ENCODE measurements at regions not wholly inside any gene's neighbourhood (a gene's known extent, or its start where the extent isn't known, plus 50 kb on each side); places are given as distances from the start of the nearest gene placed in this dataset.

DNA sequence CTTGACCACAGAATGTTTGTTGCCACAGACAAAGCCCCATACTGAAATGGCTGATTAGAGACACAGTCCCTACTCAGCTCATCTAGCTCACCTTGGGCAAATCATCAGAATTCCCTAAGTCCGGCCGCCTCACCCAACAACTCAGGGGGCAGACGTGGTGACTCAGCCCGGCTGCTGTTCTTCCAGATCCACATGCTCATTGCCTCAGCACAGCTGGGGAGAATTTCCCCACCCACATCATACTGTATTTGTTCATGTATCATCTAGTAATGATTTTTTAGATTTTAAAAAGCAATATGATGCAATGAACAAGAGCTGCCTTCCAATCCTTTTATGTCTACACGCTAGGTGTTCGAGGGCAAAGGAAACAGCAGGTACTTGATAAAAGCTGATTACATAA is 333.8 kb upstream of the TENM3 start:
- DNase-seq, result no peak
- no peak overlapping the region for H3K27ac ChIP-seq
- H3K36me3 ChIP-seq, result no peaks in the 10 kb centered on the region
- H3K9me3 ChIP-seq (ENCODE audit: severe bottlenecking), result peaks cover 7% of the 10 kb centered on the region
- H3K4me3 ChIP-seq (ENCODE audit: low read depth, low read length), result no peak overlapping the region
- TF ChIP-seq CTCF (IDR thresholded peaks at IDR 0.05; ENCODE audit: low read depth, low read length), result no peak
- H3K27me3 ChIP-seq (ENCODE audit: insufficient read depth, low read depth, severe bottlenecking), result peaks cover 14% of the 10 kb centered on the region

GRCh38 chr4:181911420-181911819 is 331.8 kb upstream of the TENM3 start:
- H3K9me3 ChIP-seq (ENCODE audit: severe bottlenecking), result peaks cover 7% of the 10 kb centered on the region
- H3K4me3 ChIP-seq (ENCODE audit: low read depth, low read length), result no peak overlapping the region
- no peak overlapping the region for H3K27ac ChIP-seq
- no peaks in the 10 kb centered on the region for H3K36me3 ChIP-seq
- no peak for TF ChIP-seq CTCF (IDR thresholded peaks at IDR 0.05; ENCODE audit: low read depth, low read length)
- H3K27me3 ChIP-seq (ENCODE audit: insufficient read depth, low read depth, severe bottlenecking), result peaks cover 16% of the 10 kb centered on the region
- no peak for DNase-seq

DNA sequence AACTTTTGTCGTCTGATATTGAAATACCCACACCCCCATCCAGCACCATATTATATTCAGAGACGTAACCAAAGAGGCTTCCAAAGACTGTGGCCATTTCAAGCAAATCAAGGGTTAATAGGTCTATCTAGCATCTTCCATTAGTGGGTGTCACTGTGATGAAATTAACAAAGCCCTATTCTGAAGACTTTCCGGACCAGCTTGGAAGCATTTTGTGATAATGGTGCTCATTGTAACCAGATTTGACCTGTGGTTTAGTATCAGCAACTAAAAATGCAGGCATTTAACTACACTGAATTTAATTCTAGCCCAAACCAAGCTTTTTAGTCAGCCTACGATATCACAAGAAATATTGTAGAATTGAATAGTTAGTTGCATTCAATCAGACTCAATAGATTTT is 309.7 kb upstream of the TENM3 start:
- no peak for TF ChIP-seq CTCF (IDR thresholded peaks at IDR 0.05; ENCODE audit: low read depth, low read length)
- no peaks in the 10 kb centered on the region for H3K36me3 ChIP-seq
- no peak overlapping the region for H3K4me3 ChIP-seq (ENCODE audit: low read depth, low read length)
- H3K9me3 ChIP-seq (ENCODE audit: severe bottlenecking), result no peaks in the 10 kb centered on the region
- no peak overlapping the region for H3K27ac ChIP-seq
- no peak for DNase-seq
- peaks cover 5% of the 10 kb centered on the region for H3K27me3 ChIP-seq (ENCODE audit: insufficient read depth, low read depth, severe bottlenecking)

DNA sequence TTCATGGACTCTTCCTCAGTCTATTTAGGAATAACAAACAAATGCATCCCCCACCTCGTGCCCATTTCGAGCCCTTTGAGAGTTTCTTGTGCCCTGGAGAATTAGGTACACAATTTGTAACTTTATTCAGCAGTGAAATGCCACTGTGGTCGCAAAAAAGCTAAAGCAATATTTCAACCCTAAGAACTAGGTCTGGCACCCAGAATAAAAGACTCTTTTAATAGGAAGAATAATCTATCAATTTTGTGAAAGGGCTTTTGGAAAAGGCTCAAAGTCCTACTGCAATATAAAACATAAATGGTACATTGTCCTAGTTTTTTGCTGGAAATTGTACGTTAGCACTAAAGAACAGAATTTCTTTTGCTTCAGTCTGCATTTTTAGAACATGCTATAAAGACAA is 304.6 kb upstream of the TENM3 start:
- Histone ChIP-seq H3K9me3 (ENCODE audit: severe bottlenecking) (no peaks in the 10 kb centered on the region), H3K4me3 (ENCODE audit: low read depth, low read length) (no peak overlapping the region), H3K27me3 (ENCODE audit: insufficient read depth, low read depth, severe bottlenecking) (peaks cover 20% of the 10 kb centered on the region), H3K36me3 (no peaks in the 10 kb centered on the region), H3K27ac (no peak overlapping the region)
- no peak for TF ChIP-seq CTCF (IDR thresholded peaks at IDR 0.05; ENCODE audit: low read depth, low read length)
- DNase-seq, result no peak

GRCh38 chr4:181939199-181939945 is 303.8 kb upstream of the TENM3 start:
- Histone ChIP-seq H3K27ac (no peak overlapping the region), H3K4me3 (ENCODE audit: low read depth, low read length) (no peak overlapping the region), H3K9me3 (ENCODE audit: severe bottlenecking) (no peaks in the 10 kb centered on the region), H3K36me3 (no peaks in the 10 kb centered on the region), H3K27me3 (ENCODE audit: insufficient read depth, low read depth, severe bottlenecking) (peaks cover 20% of the 10 kb centered on the region)
- TF ChIP-seq CTCF (IDR thresholded peaks at IDR 0.05; ENCODE audit: low read depth, low read length), result no peak
- DNase-seq, result no peak

GRCh38 chr4:181944527-181944926 is 298.7 kb upstream of the TENM3 start:
- H3K36me3 ChIP-seq, result no peaks in the 10 kb centered on the region
- no peak for DNase-seq
- no peak overlapping the region for H3K27ac ChIP-seq
- H3K27me3 ChIP-seq (ENCODE audit: insufficient read depth, low read depth, severe bottlenecking), result peaks cover 15% of the 10 kb centered on the region
- no peaks in the 10 kb centered on the region for H3K9me3 ChIP-seq (ENCODE audit: severe bottlenecking)
- no peak overlapping the region for H3K4me3 ChIP-seq (ENCODE audit: low read depth, low read length)
- no peak for TF ChIP-seq CTCF (IDR thresholded peaks at IDR 0.05; ENCODE audit: low read depth, low read length)
